ENCODE measurements at regions not wholly inside any gene's neighbourhood (a gene's known extent, or its start where the extent isn't known, plus 50 kb on each side); places are given as distances from the start of the nearest gene placed in this dataset.

GRCh38 chr11:28696591-28696990, 588.4 kb downstream of the METTL15 start:
- TF ChIP-seq, protein P1, sequence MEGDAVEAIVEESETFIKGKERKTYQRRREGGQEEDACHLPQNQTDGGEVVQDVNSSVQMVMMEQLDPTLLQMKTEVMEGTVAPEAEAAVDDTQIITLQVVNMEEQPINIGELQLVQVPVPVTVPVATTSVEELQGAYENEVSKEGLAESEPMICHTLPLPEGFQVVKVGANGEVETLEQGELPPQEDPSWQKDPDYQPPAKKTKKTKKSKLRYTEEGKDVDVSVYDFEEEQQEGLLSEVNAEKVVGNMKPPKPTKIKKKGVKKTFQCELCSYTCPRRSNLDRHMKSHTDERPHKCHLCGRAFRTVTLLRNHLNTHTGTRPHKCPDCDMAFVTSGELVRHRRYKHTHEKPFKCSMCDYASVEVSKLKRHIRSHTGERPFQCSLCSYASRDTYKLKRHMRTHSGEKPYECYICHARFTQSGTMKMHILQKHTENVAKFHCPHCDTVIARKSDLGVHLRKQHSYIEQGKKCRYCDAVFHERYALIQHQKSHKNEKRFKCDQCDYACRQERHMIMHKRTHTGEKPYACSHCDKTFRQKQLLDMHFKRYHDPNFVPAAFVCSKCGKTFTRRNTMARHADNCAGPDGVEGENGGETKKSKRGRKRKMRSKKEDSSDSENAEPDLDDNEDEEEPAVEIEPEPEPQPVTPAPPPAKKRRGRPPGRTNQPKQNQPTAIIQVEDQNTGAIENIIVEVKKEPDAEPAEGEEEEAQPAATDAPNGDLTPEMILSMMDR (IDR thresholded peaks at IDR 0.05), result no peak
- ATAC-seq (ENCODE audit: low read depth) (no peak), DNase-seq (no peak)
- H3K36me3 Mint-ChIP-seq (ENCODE audit: low read depth), result no peaks in the 10 kb centered on the region
- H3K4me1 Mint-ChIP-seq, result no peaks in the 10 kb centered on the region
- no peaks in the 10 kb centered on the region for H3K9me3 Mint-ChIP-seq
- no peak overlapping the region for H3K4me3 Mint-ChIP-seq
- intact Hi-C loops (cut with micrococcal nuclease), result no loop called here
- CTCF ChIA-PET, result no interaction called here
- POLR2A ChIA-PET, result no interaction called here
- no peaks in the 10 kb centered on the region for H3K27me3 Mint-ChIP-seq
- H3K27ac Mint-ChIP-seq, result no peak overlapping the region

- ChIA-PET CTCF (no interaction called here), POLR2A (no interaction called here)
- Mint-ChIP-seq H3K27ac (no peak overlapping the region), H3K9me3 (no peaks in the 10 kb centered on the region), H3K36me3 (ENCODE audit: low read depth) (no peaks in the 10 kb centered on the region), H3K27me3 (no peaks in the 10 kb centered on the region), H3K4me1 (no peaks in the 10 kb centered on the region), H3K4me3 (no peak overlapping the region)
- no peak for DNase-seq
- no peak for ATAC-seq (ENCODE audit: low read depth)
- intact Hi-C loops (cut with micrococcal nuclease), result no loop called here
- TF ChIP-seq, protein P1 (IDR thresholded peaks at IDR 0.05), result no peak
Observed at GRCh38 chr11:28690746-28691145, 582.6 kb downstream of the METTL15 start.

DNA sequence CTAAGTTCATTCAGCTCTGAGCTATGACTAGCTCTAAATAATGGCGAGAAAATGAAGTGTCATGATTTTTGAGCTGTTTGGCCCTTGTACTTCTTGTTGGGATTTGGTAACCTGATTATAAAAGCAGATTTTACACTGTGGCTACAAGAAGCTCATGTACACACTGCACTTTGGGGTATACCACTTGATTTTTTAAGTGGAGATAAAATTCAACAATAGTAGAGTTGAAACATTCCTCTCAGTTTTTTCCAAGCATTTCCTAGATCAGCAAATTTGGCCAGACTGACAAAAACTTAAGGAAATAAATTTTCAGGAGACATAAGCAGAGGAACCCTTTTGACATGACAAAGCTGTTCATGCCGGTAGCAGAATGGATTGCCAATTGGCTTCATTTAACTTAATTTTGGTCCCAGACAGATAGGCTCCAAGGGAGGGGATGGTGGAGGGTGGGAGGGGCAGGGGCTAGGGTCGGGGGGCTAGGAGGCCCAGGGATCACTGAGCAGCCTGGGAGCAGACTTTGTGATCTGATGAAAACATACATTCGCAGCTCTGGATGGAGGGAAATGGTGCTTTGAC, 575.9 kb downstream of the METTL15 start:
- no peak for ATAC-seq (ENCODE audit: low read depth)
- Mint-ChIP-seq H3K27ac (no peak overlapping the region), H3K4me3 (no peak overlapping the region), H3K4me1 (no peaks in the 10 kb centered on the region), H3K36me3 (ENCODE audit: low read depth) (no peaks in the 10 kb centered on the region), H3K9me3 (no peaks in the 10 kb centered on the region), H3K27me3 (no peaks in the 10 kb centered on the region)
- DNase-seq, result no peak
- TF ChIP-seq, protein P1 (IDR thresholded peaks at IDR 0.05), result no peak
- intact Hi-C loops (cut with micrococcal nuclease), result no loop called here
- POLR2A ChIA-PET, result no interaction called here
- CTCF ChIA-PET, result no interaction called here

DNA sequence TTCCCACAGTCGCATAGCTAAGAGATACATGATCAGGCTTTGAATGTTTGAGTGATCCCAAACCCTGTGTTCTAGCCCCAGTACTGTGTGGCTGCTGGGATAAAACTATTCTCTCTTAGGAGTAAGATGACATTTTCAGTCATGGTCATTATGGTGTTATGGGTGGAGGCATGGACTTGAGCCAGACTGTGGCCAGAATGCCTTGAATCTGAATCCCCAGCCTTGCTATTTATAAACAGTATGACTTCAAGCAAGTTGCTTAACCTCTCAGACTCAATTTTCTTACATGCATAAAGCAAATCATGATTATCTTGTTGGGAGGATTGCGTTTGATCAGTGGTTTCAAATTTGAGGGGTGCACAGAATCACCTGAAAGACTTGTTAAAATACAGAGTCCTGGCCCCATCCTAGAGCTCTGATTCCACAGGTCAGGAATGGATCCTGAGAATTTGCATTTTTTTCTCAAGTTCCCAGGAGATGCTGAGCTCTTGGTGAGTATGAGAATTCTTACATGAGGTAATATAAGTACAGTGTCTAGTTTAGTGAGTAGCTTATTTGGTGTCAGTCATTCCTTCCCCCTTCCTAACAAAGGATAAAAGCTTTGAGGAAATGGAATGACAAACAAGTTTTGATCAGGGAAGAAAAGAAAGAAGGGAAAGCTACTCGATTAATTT, 571.7 kb downstream of the METTL15 start:
- Mint-ChIP-seq H3K4me3 (no peak overlapping the region), H3K27ac (no peak overlapping the region), H3K36me3 (ENCODE audit: low read depth) (no peaks in the 10 kb centered on the region), H3K9me3 (no peaks in the 10 kb centered on the region), H3K27me3 (no peaks in the 10 kb centered on the region), H3K4me1 (no peaks in the 10 kb centered on the region)
- ATAC-seq (ENCODE audit: low read depth) (no peak), DNase-seq (no peak)
- ChIA-PET CTCF (no interaction called here), POLR2A (no interaction called here)
- intact Hi-C loops (cut with micrococcal nuclease), result no loop called here
- TF ChIP-seq, protein P1 (IDR thresholded peaks at IDR 0.05), result no peak

GRCh38 chr11:28677721-28678120, 569.5 kb downstream of the METTL15 start:
- Mint-ChIP-seq H3K4me1 (no peaks in the 10 kb centered on the region), H3K27ac (no peak overlapping the region), H3K4me3 (no peak overlapping the region), H3K27me3 (no peaks in the 10 kb centered on the region), H3K9me3 (no peaks in the 10 kb centered on the region), H3K36me3 (ENCODE audit: low read depth) (no peaks in the 10 kb centered on the region)
- CTCF ChIA-PET, result no interaction called here
- TF ChIP-seq, protein P1 (IDR thresholded peaks at IDR 0.05), result no peak
- DNase-seq (no peak), ATAC-seq (ENCODE audit: low read depth) (no peak)
- intact Hi-C loops (cut with micrococcal nuclease), result no loop called here
- POLR2A ChIA-PET, result no interaction called here
